ENCODE measurements at regions not wholly inside any gene's neighbourhood (a gene's known extent, or its start where the extent isn't known, plus 50 kb on each side); places are given as distances from the start of the nearest gene placed in this dataset.

GRCh38 chr6:141288947-141289346 lies 843.8 kb upstream of the GJE1 start:
- Mint-ChIP-seq H3K27ac (no peak overlapping the region), H3K4me3 (no peak overlapping the region), H3K9me3 (peaks cover 8 to 12% (median 11%) of the 10 kb centered on the region in 3 donors), H3K4me1 (no peaks in the 10 kb centered on the region), H3K36me3 (no peaks in the 10 kb centered on the region), H3K27me3 (no peaks in the 10 kb centered on the region)
- POLR2A ChIA-PET, result no interaction called here
- Histone ChIP-seq H3K4me1 (ENCODE audit: control insufficient read depth in 1 of 2, extremely low read depth in 1 of 2, insufficient read depth in 2 of 2, low read length in 2 of 2) (no peaks in the 10 kb centered on the region), H3K4me3 (ENCODE audit: control insufficient read depth in 1 of 2, extremely low read depth in 1 of 2, low read length in 1 of 2) (no peak overlapping the region), H3K27ac (ENCODE audit: low read length) (no peak overlapping the region), H3K9me3 (no peaks in the 10 kb centered on the region), H3K36me3 (ENCODE audit: control insufficient read depth in 2 of 2, extremely low read depth in 1 of 2, insufficient read depth in 1 of 2, low read length in 1 of 2) (no peaks in the 10 kb centered on the region), H3K27me3 (replicated peaks in 1 of 2; ENCODE audit: control insufficient read depth in 2 of 2, extremely low read depth in 1 of 2, insufficient read depth in 2 of 2, low read length in 1 of 2) (no peaks in the 10 kb centered on the region)
- DNase-seq, result no peak
- no peak for ATAC-seq (replicated peaks in 1 of 4)
- 100% methylated on average over 1 of the region's 5 CpGs for WGBS (ENCODE audit: insufficient coverage)
- CTCF ChIA-PET, result no interaction called here

- no peak overlapping the region for H3K4me3 Mint-ChIP-seq
- no peak for DNase-seq
- no peak overlapping the region for H3K4me3 ChIP-seq (ENCODE audit: control insufficient read depth in 1 of 2, extremely low read depth in 1 of 2, low read length in 1 of 2)
- no peaks in the 10 kb centered on the region for H3K36me3 ChIP-seq (ENCODE audit: control insufficient read depth in 2 of 2, extremely low read depth in 1 of 2, insufficient read depth in 1 of 2, low read length in 1 of 2)
- H3K27ac ChIP-seq (ENCODE audit: low read length), result no peak overlapping the region
- peaks cover 0 to 2% (median 0%) of the 10 kb centered on the region in 3 donors for H3K9me3 Mint-ChIP-seq
- H3K9me3 ChIP-seq, result no peaks in the 10 kb centered on the region
- H3K4me1 Mint-ChIP-seq, result no peaks in the 10 kb centered on the region
- H3K27ac Mint-ChIP-seq, result no peak overlapping the region
- no peaks in the 10 kb centered on the region for H3K36me3 Mint-ChIP-seq
- no peaks in the 10 kb centered on the region for H3K27me3 Mint-ChIP-seq
- no peaks in the 10 kb centered on the region for H3K4me1 ChIP-seq (ENCODE audit: control insufficient read depth in 1 of 2, extremely low read depth in 1 of 2, insufficient read depth in 2 of 2, low read length in 2 of 2)
- CTCF ChIA-PET, result no interaction called here
- no peak for ATAC-seq (replicated peaks in 1 of 4)
- no peaks in the 10 kb centered on the region for H3K27me3 ChIP-seq (replicated peaks in 1 of 2; ENCODE audit: control insufficient read depth in 2 of 2, extremely low read depth in 1 of 2, insufficient read depth in 2 of 2, low read length in 1 of 2)
- POLR2A ChIA-PET, result interaction anchor here in 1 of 2 donors (0.7 kb wide), 1 partner anchor 1908 kb away, joined by 3 read pairs; the partner anchor contains the start of gene CITED2
- WGBS (ENCODE audit: insufficient coverage), result 100% methylated on average over 1 of the region's 1 CpG
Observed at GRCh38 chr6:141282263-141282662, 850.5 kb upstream of the GJE1 start.

- no peak overlapping the region for H3K4me3 Mint-ChIP-seq
- ChIA-PET POLR2A (no interaction called here), CTCF (no interaction called here)
- H3K36me3 ChIP-seq (ENCODE audit: control insufficient read depth in 2 of 2, extremely low read depth in 1 of 2, insufficient read depth in 1 of 2, low read length in 1 of 2), result no peaks in the 10 kb centered on the region
- H3K4me1 Mint-ChIP-seq, result peaks cover 0 to 8% (median 0%) of the 10 kb centered on the region in 3 donors
- H3K9me3 ChIP-seq, result no peaks in the 10 kb centered on the region
- H3K27ac Mint-ChIP-seq, result no peak overlapping the region
- H3K9me3 Mint-ChIP-seq, result no peaks in the 10 kb centered on the region
- H3K27ac ChIP-seq (ENCODE audit: low read length), result no peak overlapping the region
- H3K27me3 ChIP-seq (replicated peaks in 1 of 2; ENCODE audit: control insufficient read depth in 2 of 2, extremely low read depth in 1 of 2, insufficient read depth in 2 of 2, low read length in 1 of 2), result no peaks in the 10 kb centered on the region
- no peak overlapping the region for H3K4me3 ChIP-seq (ENCODE audit: control insufficient read depth in 1 of 2, extremely low read depth in 1 of 2, low read length in 1 of 2)
- H3K27me3 Mint-ChIP-seq, result no peaks in the 10 kb centered on the region
- no peaks in the 10 kb centered on the region for H3K36me3 Mint-ChIP-seq
- ATAC-seq (replicated peaks in 1 of 4) (no peak), DNase-seq (no peak)
- H3K4me1 ChIP-seq (ENCODE audit: control insufficient read depth in 1 of 2, extremely low read depth in 1 of 2, insufficient read depth in 2 of 2, low read length in 2 of 2), result no peaks in the 10 kb centered on the region
Observed at GRCh38 chr6:141269684-141270083, 863.0 kb upstream of the GJE1 start.

GRCh38 chr6:141267420-141267819 lies 865.3 kb upstream of the GJE1 start:
- DNase-seq, result no peak
- WGBS (ENCODE audit: insufficient coverage), result 95% methylated on average over 4 of the region's 6 CpGs
- ChIA-PET CTCF (no interaction called here), POLR2A (no interaction called here)
- H3K9me3 Mint-ChIP-seq, result no peaks in the 10 kb centered on the region
- H3K9me3 ChIP-seq, result no peaks in the 10 kb centered on the region
- peaks cover 0 to 8% (median 0%) of the 10 kb centered on the region in 3 donors for H3K4me1 Mint-ChIP-seq
- H3K27me3 Mint-ChIP-seq, result no peaks in the 10 kb centered on the region
- no peak overlapping the region for H3K4me3 Mint-ChIP-seq
- no peaks in the 10 kb centered on the region for H3K36me3 ChIP-seq (ENCODE audit: control insufficient read depth in 2 of 2, extremely low read depth in 1 of 2, insufficient read depth in 1 of 2, low read length in 1 of 2)
- H3K27ac Mint-ChIP-seq, result peak overlapping the region in 1 of 2 donors; percentile 29
- no peak overlapping the region for H3K27ac ChIP-seq (ENCODE audit: low read length)
- no peak overlapping the region for H3K4me3 ChIP-seq (ENCODE audit: control insufficient read depth in 1 of 2, extremely low read depth in 1 of 2, low read length in 1 of 2)
- ATAC-seq (replicated peaks in 1 of 4), result no peak
- no peaks in the 10 kb centered on the region for H3K27me3 ChIP-seq (replicated peaks in 1 of 2; ENCODE audit: control insufficient read depth in 2 of 2, extremely low read depth in 1 of 2, insufficient read depth in 2 of 2, low read length in 1 of 2)
- no peaks in the 10 kb centered on the region for H3K36me3 Mint-ChIP-seq
- H3K4me1 ChIP-seq (ENCODE audit: control insufficient read depth in 1 of 2, extremely low read depth in 1 of 2, insufficient read depth in 2 of 2, low read length in 2 of 2), result no peaks in the 10 kb centered on the region

GRCh38 chr6:141265756-141266623 lies 866.7 kb upstream of the GJE1 start:
- Mint-ChIP-seq H3K27ac (no peak overlapping the region), H3K4me3 (no peak overlapping the region), H3K9me3 (no peaks in the 10 kb centered on the region), H3K36me3 (no peaks in the 10 kb centered on the region), H3K27me3 (no peaks in the 10 kb centered on the region), H3K4me1 (peaks cover 0 to 8% (median 0%) of the 10 kb centered on the region in 3 donors)
- CTCF ChIA-PET, result no interaction called here
- no CpG with 5 or more reads among the region's 4 CpGs for WGBS (ENCODE audit: insufficient coverage)
- Histone ChIP-seq H3K4me1 (ENCODE audit: control insufficient read depth in 1 of 2, extremely low read depth in 1 of 2, insufficient read depth in 2 of 2, low read length in 2 of 2) (no peaks in the 10 kb centered on the region), H3K27ac (ENCODE audit: low read length) (no peak overlapping the region), H3K9me3 (no peaks in the 10 kb centered on the region), H3K27me3 (replicated peaks in 1 of 2; ENCODE audit: control insufficient read depth in 2 of 2, extremely low read depth in 1 of 2, insufficient read depth in 2 of 2, low read length in 1 of 2) (no peaks in the 10 kb centered on the region), H3K4me3 (ENCODE audit: control insufficient read depth in 1 of 2, extremely low read depth in 1 of 2, low read length in 1 of 2) (no peak overlapping the region), H3K36me3 (ENCODE audit: control insufficient read depth in 2 of 2, extremely low read depth in 1 of 2, insufficient read depth in 1 of 2, low read length in 1 of 2) (no peaks in the 10 kb centered on the region)
- DNase-seq, result no peak
- POLR2A ChIA-PET, result no interaction called here
- no peak for ATAC-seq (replicated peaks in 1 of 4)

- Mint-ChIP-seq H3K27me3 (no peaks in the 10 kb centered on the region), H3K4me3 (no peak overlapping the region), H3K27ac (no peak overlapping the region), H3K4me1 (peaks cover 0 to 8% (median 0%) of the 10 kb centered on the region in 3 donors), H3K9me3 (no peaks in the 10 kb centered on the region), H3K36me3 (no peaks in the 10 kb centered on the region)
- Histone ChIP-seq H3K36me3 (ENCODE audit: control insufficient read depth in 2 of 2, extremely low read depth in 1 of 2, insufficient read depth in 1 of 2, low read length in 1 of 2) (no peaks in the 10 kb centered on the region), H3K4me3 (ENCODE audit: control insufficient read depth in 1 of 2, extremely low read depth in 1 of 2, low read length in 1 of 2) (no peak overlapping the region), H3K27me3 (replicated peaks in 1 of 2; ENCODE audit: control insufficient read depth in 2 of 2, extremely low read depth in 1 of 2, insufficient read depth in 2 of 2, low read length in 1 of 2) (peaks cover 0 to 3% of the 10 kb centered on the region in 2 experiments), H3K4me1 (ENCODE audit: control insufficient read depth in 1 of 2, extremely low read depth in 1 of 2, insufficient read depth in 2 of 2, low read length in 2 of 2) (no peaks in the 10 kb centered on the region), H3K27ac (ENCODE audit: low read length) (no peak overlapping the region), H3K9me3 (no peaks in the 10 kb centered on the region)
- ChIA-PET POLR2A (no interaction called here), CTCF (no interaction called here)
- WGBS (ENCODE audit: insufficient coverage), result 71% methylated on average over 1 of the region's 4 CpGs
- DNase-seq (no peak), ATAC-seq (replicated peaks in 1 of 4) (no peak)
Observed at GRCh38 chr6:141264101-141264500, 868.6 kb upstream of the GJE1 start.

All from T-cell (primary cell).